Right ventricle myocardium inferior (tissue), 1 donor: ENCODE measurements at regions not wholly inside any gene's neighbourhood (a gene's known extent, or its start where the extent isn't known, plus 50 kb on each side); places are given as distances from the start of the nearest gene placed in this dataset.
A peak's percentile ranks its signal among the peaks of the same experiment; 100 is the strongest.
"Not testable (repeated sequence)": the region's sequence is repeated elsewhere in the genome, so short reads cannot be mapped to it uniquely, and the experiment has no call there.

Experiments used
- ATAC-seq: fragments of 200-7000 bp; cut with Tn5 transposase; one replicate; pipeline ENCODE4 v1.9.1; 2020; ENCODE audit warnings: mild to moderate bottlenecking, moderate library complexity
- DNase-seq: peaks from one replicate; pipeline ENCODE4 v3.0.0; 2021; ENCODE audit errors: missing footprints
- intact Hi-C: fragments of 100-400 bp; cut with DNase I; formaldehyde crosslinking; loops from one replicate; pipeline ENCODE4 v1.11.0; 2022
- donor health status: DM: no; HTN: yes; CAD: no; lungs with severe emphysema.

DNA sequence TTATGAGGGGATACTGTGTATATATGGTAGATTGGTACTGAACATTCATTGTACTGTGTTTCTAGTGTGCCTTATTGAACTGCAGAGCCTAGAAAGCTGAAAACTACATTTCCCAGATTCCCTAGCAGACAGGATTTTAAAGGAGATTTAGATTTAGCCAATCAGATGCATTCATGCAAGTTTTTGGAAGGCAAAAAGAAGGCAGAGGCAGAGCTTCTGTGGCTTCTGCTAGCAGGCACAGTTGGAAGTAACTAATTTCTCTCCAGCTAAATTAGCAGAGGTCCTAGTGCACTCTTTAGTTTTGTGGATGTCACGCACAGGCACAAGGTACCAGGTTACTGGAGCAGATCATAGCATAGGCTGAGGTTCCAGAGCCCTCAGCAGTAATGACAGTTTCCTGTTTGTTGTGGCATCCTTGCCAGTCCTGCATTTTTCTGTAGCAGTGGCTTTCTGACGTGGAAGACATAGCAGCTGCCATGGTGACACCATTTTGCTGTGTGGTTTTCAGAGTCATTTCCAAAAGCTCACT is 83.7 kb upstream of the CCDC71L start:
- ATAC-seq (no peak), DNase-seq (no peak)
- intact Hi-C loops: no loop called here

DNA sequence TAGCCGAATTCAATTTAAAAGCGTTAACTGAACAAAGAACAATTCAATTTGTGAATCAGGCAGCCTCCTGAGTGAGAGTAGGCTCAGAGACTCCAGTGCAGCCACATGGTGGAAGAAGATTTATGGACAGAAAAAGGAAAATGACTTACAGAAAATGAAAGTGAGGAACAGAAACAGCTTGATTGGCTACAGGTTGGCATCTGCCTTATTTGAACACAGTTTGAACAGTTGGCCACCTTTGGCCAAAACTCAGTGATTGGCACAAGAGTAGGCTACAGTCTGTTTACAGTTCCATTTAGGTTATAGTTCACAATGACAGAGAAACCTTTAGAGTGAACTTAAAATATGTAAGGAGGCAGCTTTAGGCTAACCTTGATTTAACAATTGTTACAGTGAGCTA is 86.3 kb upstream of the CCDC71L start:
- intact Hi-C loops, DNase-seq, ATAC-seq: not testable (repeated sequence)

DNA sequence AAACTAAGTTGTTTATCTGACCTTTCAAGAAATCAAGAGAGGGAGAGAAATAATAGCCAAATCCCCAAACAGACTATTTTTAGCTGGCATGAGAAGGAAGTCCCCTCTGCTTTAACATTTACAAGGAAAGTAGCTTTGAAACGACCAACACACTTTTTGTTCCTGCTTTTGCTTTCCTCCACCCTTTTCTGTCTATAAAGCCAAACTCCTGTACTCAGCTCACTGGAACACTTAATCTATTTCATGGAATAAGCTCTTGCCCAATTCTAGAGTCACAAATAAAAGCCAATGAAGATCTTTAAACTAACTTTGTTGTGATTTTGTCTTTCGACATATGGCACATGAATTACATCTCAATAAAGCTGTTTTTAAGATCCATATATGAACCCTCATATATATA is 86.8 kb upstream of the CCDC71L start:
- ATAC-seq (no peak), DNase-seq (no peak)
- intact Hi-C loops: no loop called here

- DNase-seq (no peak), ATAC-seq (no peak)
- intact Hi-C loops: no loop called here
Observed at GRCh38 chr7:106749165-106749564, 88.2 kb upstream of the CCDC71L start.

DNA sequence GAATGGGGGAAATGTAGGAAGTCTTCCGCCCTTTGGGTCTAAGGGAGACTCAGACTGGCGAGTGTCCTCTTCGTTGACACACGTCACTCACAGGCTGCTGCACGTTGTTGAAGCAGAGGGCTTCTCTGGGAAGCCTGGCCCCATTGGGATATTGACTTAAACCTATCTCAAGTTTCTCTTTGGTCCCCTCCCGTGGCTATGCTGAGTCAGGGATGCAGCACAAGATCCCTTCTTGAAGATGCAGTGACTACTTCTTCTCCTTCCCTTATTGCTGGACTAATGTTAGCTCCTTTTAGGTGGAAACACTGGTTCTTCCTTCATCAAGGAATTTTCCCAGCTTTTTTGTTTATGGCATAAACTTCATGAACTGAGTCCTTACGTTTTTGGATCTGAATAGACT is 89.8 kb upstream of the CCDC71L start:
- intact Hi-C loops: no loop called here
- DNase-seq: no peak
- ATAC-seq: no peak

DNA sequence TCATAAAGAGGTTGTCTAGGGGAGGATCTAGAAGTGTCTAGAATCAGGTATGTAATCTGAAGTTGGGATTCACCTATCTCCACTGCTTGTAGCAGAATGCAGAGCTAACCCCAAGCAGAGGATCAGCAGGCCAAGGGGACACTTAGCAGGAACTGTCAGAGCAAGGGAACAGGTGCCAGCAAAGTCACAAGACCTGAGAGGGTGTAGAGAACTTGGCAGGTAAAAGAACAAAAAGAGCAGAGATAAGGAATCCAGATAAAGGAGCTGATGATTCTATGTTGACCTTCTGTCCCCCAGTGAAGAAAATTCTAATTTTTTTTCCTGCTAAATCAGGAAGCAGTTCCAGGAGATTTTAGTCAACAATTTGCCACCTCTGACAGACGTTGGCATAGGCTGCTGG is 91.4 kb upstream of the CCDC71L start:
- intact Hi-C loops: no loop called here
- no peak for DNase-seq
- peak; percentile 44 for ATAC-seq

DNA sequence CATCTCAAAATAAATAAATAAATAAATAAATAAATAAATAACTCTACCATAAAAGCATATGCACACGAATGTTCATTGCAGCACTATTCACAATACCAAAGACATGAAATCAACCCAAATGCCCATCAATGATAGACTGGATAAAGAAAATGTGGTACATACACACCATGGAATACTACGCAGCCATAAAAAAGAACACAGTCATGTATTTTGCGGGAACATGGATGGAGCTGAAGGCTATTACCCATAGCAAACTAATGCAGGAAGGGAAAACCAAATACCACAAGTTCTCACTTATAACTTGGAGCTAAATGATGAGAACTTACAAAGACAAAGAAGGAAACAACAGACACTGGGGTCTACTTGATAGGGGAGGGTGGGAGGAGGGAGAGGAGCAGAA is 94.1 kb upstream of the CCDC71L start:
- ATAC-seq, intact Hi-C loops, DNase-seq: not testable (repeated sequence)

GRCh38 chr7:106755641-106756040 is 94.7 kb upstream of the CCDC71L start:
- DNase-seq (no peak), ATAC-seq (no peak)
- intact Hi-C loops: no loop called here

GRCh38 chr7:106756071-106756470 is 95.1 kb upstream of the CCDC71L start:
- ATAC-seq (no peak), DNase-seq (no peak)
- intact Hi-C loops: no loop called here

- intact Hi-C loops: no loop called here
- no peak for DNase-seq
- ATAC-seq: no peak
Observed at GRCh38 chr7:106756884-106757283, 95.9 kb upstream of the CCDC71L start.

- no peak for DNase-seq
- no peak for ATAC-seq
- intact Hi-C loops: no loop called here
Observed at GRCh38 chr7:106757846-106758245, 96.9 kb upstream of the CCDC71L start.

GRCh38 chr7:106762845-106763244 is 101.9 kb upstream of the CCDC71L start:
- DNase-seq, ATAC-seq, intact Hi-C loops: not testable (repeated sequence)

- ATAC-seq (no peak), DNase-seq (no peak)
- intact Hi-C loops: no loop called here
Observed at GRCh38 chr7:106763717-106764116, 101.4 kb upstream of the PIK3CG start.

DNA sequence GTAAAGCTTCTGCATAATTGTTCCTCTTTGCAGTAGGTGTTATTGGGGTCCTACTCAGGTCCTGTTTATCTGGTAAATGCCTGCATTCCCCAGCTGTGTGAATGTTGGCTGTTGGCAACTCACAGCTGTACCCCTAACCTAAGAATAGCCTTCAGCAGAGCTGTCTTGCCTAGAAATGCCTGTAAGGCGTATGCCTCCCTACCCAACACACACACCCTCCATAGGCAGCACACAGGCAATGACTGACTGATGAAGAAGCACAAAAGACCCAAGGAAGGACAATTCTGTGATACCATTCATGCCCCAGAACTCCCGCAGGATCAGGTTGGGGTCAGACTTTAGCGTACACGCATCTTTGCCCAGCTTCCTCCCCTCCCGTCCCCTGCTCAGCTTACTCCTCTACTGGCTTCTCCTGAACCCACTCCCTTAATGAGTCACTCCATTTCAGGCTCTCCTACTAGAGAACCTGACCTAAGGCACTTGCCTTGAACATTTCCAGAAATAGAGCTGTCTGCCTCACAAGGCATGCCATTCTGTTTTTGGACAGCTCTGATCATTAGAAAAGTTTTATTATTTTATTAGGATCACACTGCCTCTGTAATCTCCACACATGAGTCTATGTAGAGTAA is 99.2 kb upstream of the PIK3CG start:
- intact Hi-C loops: no loop called here
- DNase-seq (no peak), ATAC-seq (no peak)

DNA sequence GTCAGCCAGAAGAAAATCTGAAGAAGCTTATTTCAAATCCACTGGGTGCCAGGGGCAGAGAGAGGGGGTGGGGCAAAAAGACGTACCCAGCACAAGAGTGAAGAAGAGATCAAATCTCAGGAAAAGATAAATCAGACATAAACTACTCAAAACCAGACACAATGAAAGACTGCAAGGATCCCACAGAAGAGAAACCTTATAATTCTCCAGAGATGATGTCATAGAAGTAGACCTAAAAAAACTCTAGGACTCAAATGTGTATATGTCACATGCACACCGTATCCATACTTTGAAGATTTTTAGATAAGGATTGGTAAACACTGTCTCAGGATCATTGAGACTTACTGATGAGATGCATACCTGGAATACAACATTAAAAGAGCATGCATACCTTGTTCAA is 98.5 kb upstream of the PIK3CG start:
- intact Hi-C loops: no loop called here
- ATAC-seq (no peak), DNase-seq (no peak)

- intact Hi-C loops: no loop called here
- DNase-seq (no peak), ATAC-seq (no peak)
Observed at GRCh38 chr7:106767078-106767477, 98.0 kb upstream of the PIK3CG start.

DNA sequence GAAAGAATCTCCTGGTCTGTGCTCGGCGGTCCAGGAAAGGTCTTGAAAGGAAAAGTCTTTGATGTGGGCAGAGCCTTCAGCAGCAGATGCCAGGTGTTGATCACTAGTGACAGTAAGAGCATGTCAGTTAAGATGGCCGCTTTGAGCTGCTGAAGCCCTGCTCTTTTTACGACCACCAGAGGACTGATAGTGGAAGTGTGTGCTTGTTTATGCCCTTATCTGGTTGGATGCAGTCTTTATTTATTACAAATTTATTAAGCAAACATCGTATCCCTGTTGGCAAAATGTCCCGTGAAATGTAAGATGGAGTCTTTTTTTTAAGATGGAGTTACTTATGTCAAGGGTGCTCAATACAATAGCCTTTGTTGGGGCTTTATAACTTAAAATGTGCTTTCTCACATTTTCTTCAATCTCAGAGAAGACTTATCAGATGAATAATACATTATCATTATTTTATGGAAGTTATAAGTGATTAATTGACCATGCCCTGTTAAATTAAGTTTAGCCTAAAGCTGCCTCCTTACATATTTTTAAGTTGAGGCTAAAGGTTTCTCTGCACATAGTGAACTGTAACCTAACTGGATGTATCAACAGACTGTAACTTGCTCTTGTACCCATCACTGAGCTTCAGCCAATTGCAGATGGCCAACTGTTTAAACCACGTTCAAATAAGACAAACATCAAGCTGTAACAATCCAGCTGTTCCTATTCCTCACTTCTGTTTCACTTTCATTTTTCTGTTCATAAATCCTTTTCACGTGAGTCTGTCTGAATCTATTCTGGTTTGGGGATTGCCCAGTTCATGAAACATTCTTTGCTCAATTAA is 97.4 kb upstream of the PIK3CG start:
- ATAC-seq: no peak

DNA sequence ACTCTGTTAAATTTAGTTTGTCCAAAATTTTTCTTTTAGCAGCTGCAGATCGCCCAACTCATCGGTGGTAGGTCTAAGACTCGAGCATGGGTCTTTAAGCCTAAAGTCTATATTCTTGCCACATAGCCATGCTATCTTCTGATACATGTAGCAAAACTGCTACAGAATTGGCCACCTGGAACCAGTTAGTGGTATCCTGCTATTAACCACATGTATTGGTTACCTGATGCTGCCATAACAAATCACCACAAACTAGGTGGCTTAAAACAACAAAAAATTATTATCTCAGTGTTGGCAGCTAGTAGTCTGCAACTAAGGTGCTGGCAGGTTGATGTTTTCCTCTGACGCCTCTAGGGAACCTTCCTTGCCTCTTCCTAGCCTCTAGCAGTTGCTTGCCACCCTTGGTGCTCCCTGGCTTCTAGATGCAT is 96.7 kb upstream of the PIK3CG start:
- DNase-seq (no peak), ATAC-seq (no peak)
- intact Hi-C loops: no loop called here

More for the DNA sequence above, 97.4 kb upstream of the PIK3CG start:
- intact Hi-C loops: no loop called here
- DNase-seq: no peak

DNA sequence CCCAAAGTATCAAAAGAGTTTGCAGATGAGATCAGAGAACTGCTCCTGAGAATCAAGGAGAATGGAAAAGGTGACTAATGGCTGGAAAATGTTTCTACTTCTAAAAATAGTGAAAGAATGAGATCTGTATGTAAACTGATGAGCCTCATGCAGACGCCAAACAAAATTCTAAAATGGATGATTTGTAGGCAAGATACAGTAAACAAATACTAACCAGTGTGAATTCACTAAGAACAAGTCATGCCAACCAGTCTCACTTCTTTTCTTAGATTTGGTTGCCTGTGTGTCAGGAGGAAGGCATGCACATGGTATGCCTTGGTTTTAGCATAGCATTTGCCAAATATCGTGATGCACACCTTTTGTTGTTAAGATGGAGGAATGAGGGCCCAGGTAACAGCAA is 94.9 kb upstream of the PIK3CG start:
- intact Hi-C loops: no loop called here
- DNase-seq: no peak
- ATAC-seq: no peak

DNA sequence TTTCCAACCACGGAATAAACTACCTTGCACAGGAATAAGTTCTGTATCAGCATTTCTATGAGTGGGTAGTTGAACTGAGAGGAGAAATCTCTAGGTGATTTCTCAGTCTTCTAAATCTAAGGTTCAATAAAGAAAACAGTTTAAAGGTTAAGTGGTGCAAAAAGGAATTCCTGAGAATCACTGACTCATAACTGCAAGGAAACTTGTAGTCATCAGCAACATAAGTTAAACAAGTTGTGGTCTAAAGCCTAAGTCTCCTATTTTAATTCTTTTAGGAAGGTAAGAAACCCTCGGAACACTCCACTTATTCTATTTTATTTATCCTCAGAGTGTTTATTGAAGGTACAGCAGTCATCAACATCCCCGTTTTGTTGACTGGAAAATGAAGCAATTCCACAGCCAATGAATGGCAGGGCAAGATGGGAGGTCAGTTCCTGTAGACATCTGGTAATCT is 92.4 kb upstream of the PIK3CG start:
- ATAC-seq (no peak), DNase-seq (no peak)
- intact Hi-C loops: no loop called here
